Vagina (tissue), 2 donors: ENCODE measurements at regions not wholly inside any gene's neighbourhood (a gene's known extent, or its start where the extent isn't known, plus 50 kb on each side); places are given as distances from the start of the nearest gene placed in this dataset.

Source experiments
- CTCF ChIP-seq, 3 experiments: fragments of 450-650 bp in 2 of 3; fragments of 200-600 bp in 1 of 3; sonication (generic) in 1 of 3; IDR thresholded peaks; one replicate each; pipeline ENCODE4 v1.5.1; 2017 to 2019; ENCODE audit warnings: antibody characterized with exemption in 3 of 3, mild to moderate bottlenecking in 2 of 3, moderate library complexity in 2 of 3
- POLR2AphosphoS5 ChIP-seq, 2 donors: sonication (generic); formaldehyde crosslinking; IDR thresholded peaks; one replicate each; pipeline ENCODE4 v1.9.0; 2017; ENCODE audit warnings: antibody characterized with exemption in 2 of 2, mild to moderate bottlenecking in 2 of 2, low read depth in 1 of 2; ENCODE audit not compliant: insufficient read depth in 1 of 2

- no peak for TF ChIP-seq CTCF (IDR thresholded peaks at IDR 0.05)
- TF ChIP-seq POLR2AphosphoS5 (IDR thresholded peaks at IDR 0.05; ENCODE audit: insufficient read depth in 1 of 2, low read depth in 1 of 2) = no peak
Measured at GRCh38 chr4:33831442-33832066, 2412.8 kb downstream of the ARAP2 start.
